ENCODE measurements at regions not wholly inside any gene's neighbourhood (a gene's known extent, or its start where the extent isn't known, plus 50 kb on each side); places are given as distances from the start of the nearest gene placed in this dataset.

DNA sequence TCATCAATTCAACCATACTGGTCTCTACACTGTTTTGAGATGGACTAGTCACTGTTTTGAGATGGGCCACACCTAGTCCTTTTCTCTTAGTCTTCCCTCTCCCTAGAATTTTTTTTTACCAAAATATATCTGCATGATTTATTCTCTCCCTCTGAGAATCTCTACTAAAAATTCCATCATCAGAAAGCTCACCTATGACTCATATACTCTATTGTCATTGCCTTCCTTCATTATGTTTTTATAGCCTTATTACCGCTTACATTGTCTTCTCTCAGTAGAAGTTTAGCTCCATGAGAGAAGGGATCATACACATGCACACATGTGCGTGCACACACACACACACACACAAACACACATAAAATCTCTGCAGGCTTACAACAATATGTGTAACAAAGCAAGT is 303.6 kb downstream of the PCDH10 start:
- in situ Hi-C loops (cut with MboI; ENCODE audit: low pct_unique_long_range_greater_than_20kb, low sequenced_read_pairs): no loop called here
- no peak for DNase-seq

- no peak for DNase-seq
- in situ Hi-C loops (cut with MboI; ENCODE audit: low pct_unique_long_range_greater_than_20kb, low sequenced_read_pairs): no loop called here
Observed at GRCh38 chr4:133450813-133451212, 301.7 kb downstream of the PCDH10 start.

GRCh38 chr4:133440404-133440803 is 291.3 kb downstream of the PCDH10 start:
- no peak for DNase-seq
- in situ Hi-C loops (cut with MboI; ENCODE audit: low pct_unique_long_range_greater_than_20kb, low sequenced_read_pairs): no loop called here

DNA sequence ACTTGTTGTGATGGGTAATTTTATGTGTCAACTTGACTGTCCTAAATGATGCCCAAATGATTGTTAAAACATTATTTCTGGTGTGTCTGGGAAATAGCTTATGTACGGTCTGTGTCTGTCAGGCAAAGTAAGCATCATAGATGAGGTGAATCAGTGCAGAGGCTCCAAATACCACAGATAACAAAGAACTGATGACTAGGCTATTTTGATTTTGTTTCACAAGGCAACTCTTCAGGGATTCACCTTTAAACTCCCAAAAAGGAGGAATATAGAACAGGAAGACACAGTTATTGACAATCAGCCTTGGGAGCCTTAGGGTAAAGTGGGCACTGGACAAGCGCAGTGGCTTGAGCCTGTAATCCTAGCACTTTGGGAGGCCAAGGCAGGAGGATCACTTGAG is 290.7 kb downstream of the PCDH10 start:
- in situ Hi-C loops (cut with MboI; ENCODE audit: low pct_unique_long_range_greater_than_20kb, low sequenced_read_pairs): no loop called here

DNA sequence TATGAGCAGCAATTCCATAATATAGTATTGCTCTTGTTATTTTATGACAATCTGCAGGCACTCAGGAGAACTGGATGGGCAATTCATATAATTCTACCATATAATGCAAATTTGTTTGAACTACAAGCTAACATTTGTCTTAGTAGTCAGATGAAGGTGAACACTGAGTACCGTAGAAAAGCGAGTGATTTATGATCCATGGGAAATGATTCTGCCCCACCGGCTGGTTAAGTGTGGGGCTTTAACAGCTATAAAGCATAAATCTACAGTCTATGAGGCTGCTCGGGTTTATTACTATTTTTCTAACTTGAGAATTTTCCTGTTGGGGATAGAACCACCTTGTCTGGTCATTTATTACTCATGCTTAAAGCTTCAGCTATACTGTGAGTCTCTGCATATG is 275.5 kb downstream of the PCDH10 start:
- in situ Hi-C loops (cut with MboI; ENCODE audit: low pct_unique_long_range_greater_than_20kb, low sequenced_read_pairs): no loop called here
- no peak for DNase-seq

More for the DNA sequence above, 290.7 kb downstream of the PCDH10 start:
- DNase-seq: no peak

DNA sequence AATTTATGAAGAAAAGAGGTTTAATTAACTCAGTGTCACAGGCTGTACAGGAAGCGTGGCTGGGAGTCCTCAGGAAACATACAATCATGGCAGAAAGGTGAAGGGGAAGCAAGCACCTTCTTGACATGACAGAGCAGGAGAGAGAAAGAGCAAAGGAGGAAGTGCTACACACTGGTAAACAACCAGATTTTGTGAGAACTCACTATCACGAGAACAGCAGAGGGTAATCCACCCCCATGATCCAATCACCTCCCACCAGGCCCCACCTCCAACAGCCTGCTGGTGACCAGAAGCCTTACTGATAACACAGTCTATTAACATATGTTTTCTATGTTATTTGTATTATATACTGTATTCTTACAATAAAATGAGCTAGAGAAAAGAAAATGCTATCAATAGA is 254.8 kb downstream of the PCDH10 start:
- DNase-seq: peak; percentile 72
- in situ Hi-C loops (cut with MboI; ENCODE audit: low pct_unique_long_range_greater_than_20kb, low sequenced_read_pairs): no loop called here

DNA sequence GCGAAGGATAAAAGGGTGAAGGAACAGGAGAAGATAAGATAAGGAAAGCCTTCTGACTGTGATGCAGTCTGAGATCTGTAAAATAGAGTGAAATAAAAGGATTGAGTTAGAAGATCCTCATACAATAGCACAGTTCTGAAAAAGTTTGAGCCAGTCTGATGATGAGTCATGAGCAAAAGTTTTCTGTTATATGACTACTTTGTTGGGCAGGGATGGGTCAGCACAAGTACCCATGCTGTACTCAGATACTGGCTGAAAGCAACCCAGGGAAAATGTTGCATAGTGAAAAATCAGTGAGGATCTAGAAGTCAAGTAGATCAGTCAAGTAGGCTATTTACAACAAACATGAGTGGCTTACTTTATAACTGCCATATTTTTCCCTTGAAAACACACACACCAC is 253.5 kb downstream of the PCDH10 start:
- DNase-seq: no peak
- in situ Hi-C loops (cut with MboI; ENCODE audit: low pct_unique_long_range_greater_than_20kb, low sequenced_read_pairs): no loop called here

DNA sequence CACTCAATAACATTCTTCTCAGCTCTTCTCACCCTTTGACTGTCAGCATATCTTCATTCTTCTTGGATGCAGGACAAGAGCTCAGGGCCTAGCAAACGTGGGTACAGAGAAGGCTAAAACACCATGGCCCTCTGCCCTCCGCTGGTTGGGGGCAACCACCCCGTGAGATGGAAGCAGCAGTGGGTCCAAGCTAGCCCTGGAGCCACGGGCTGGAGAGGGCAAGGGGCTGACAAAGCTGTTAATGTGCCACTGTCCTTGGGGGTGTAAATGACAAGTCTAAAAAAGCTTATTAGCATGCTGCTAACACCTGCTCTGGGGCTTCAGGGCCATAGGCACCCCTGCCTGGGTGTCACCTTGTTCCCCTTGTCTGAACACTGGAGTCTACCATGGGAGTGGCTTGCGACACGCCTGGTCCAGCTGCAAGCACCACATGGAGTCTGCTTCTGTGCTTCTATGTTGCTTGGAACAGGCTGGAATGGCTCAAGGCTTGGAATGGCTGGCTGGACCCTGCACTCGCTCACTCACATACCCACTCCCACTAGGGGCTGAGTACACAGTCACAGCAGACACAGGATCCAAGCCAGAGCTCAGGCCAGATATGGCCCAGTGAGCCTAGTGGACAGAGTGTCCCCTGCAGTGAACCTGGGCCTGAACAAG is 246.0 kb downstream of the PCDH10 start:
- in situ Hi-C loops (cut with MboI; ENCODE audit: low pct_unique_long_range_greater_than_20kb, low sequenced_read_pairs): no loop called here
- DNase-seq: no peak

GRCh38 chr4:133390198-133390855 is 241.2 kb downstream of the PCDH10 start:
- DNase-seq: peak; percentile 20
- in situ Hi-C loops (cut with MboI; ENCODE audit: low pct_unique_long_range_greater_than_20kb, low sequenced_read_pairs): no loop called here

GRCh38 chr4:133389029-133389428 is 239.9 kb downstream of the PCDH10 start:
- no peak for DNase-seq
- in situ Hi-C loops (cut with MboI; ENCODE audit: low pct_unique_long_range_greater_than_20kb, low sequenced_read_pairs): no loop called here

DNA sequence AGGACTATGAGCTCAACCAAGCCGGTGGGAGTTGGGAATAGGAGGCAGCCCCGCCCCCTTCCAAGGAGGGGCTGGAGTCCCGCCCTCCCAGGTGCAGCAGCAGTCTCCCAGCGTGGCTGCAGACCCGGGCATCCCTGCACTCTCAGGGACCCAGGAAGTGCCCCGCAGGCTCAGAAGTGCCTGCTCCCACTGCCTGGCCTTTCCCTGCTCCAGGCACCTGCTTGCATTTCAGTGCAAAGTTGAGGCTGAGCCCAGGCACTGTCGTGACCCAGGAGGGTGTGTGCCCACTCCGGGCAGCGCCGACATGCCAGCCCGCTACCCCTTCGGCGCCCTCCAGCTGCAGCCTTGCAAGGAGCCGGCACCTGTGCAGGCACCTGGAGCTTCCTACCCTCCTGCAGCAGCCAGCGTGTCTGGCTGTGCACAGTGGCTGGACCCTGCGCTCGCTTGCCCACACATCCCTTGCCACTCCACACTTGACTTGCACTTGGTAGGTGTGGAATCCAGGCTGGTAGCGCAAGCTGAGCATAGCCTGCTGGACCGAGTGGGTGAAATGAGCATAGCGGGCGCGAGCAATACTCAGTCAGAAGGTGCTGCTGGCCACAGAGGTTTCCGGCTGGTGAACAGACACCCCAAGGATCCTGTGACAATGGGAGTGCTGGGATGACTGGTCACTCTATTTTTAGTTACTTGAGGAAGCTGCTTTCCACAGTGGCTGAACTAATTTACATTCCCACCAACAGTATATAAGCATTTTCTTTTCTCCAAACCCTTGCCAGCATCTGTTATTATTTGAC is 236.3 kb downstream of the PCDH10 start:
- peak; percentile 77 for DNase-seq
- in situ Hi-C loops (cut with MboI; ENCODE audit: low pct_unique_long_range_greater_than_20kb, low sequenced_read_pairs): no loop called here

DNA sequence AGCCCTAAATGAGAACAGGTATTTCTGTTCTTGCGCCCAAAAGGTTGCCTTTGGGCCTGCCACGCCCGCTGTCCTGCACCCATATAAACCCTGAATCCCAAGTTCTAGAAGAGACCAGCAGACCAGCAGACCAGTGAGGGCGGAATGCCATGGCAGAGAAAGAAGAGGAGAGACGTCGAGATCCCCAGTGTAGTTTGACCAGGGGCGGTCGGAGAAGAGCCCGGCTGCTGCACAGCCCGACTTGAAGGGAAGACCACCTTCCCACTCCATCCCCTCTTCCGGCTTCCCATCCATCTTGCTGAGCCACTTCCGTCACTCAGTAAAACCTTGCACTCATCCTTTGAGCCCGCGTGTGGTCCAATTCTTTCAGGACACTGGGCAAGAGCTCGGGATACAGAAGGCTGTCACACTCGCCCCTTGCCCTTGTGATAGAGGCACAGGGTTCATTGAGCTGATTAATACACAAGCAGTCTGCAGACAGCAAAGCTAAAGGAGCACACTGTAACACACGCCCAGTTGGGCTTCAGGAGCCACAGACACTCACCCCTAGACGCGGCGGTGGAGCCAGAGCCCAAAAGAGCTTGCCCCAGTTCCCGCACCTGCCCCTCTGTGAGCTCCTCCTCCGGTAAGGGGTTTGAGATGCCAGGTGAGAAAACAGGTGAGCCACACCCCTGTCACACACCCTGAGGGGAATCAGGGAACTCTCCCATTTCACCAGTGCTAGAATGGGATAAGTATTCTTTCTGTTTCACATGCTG is 230.8 kb downstream of the PCDH10 start:
- no peak for DNase-seq
- in situ Hi-C loops (cut with MboI; ENCODE audit: low pct_unique_long_range_greater_than_20kb, low sequenced_read_pairs): no loop called here

DNA sequence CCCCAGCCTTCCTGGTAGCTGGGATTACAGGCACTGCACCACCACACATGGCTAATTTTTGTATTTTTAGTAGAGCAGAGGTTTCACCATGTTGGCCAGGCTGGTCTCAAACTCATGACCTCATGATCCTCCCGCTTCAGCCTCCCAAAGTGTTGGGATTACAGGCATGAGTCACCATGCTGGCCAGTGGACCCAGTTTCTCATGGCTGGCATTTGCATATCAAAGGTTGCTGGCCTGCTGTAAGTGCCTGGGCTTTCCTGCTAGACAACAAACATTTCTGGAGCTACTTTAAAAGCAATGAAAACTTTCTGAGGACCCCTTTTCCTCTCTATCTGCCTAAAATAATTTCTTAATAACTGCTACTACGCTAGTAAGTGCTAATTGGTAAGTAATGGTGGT is 228.2 kb downstream of the PCDH10 start:
- in situ Hi-C loops (cut with MboI; ENCODE audit: low pct_unique_long_range_greater_than_20kb, low sequenced_read_pairs): no loop called here
- no peak for DNase-seq

- no peak for DNase-seq
- in situ Hi-C loops (cut with MboI; ENCODE audit: low pct_unique_long_range_greater_than_20kb, low sequenced_read_pairs): no loop called here
Observed at GRCh38 chr4:133372699-133373098, 223.6 kb downstream of the PCDH10 start.

DNA sequence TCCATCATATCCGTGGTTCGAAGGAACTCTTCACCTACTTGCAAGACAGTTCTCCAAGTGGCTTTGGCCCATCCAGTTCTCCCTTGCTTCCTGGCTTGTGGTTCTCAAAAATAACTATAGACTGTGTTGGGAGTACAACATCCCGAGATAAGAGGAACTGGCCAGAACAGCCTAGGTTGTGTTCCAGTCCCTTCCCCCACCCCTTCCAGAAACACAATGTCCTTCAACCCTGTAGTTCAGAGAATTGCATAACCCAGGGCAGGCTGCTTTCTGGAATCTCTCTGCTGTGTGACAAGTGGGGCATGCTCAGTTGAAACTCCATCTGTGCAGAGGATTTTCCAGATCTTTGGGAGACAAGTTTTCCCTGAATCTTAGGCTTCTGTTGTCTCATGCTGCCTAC is 206.5 kb downstream of the PCDH10 start:
- in situ Hi-C loops (cut with MboI; ENCODE audit: low pct_unique_long_range_greater_than_20kb, low sequenced_read_pairs): no loop called here
- peak; percentile 78 for DNase-seq

DNA sequence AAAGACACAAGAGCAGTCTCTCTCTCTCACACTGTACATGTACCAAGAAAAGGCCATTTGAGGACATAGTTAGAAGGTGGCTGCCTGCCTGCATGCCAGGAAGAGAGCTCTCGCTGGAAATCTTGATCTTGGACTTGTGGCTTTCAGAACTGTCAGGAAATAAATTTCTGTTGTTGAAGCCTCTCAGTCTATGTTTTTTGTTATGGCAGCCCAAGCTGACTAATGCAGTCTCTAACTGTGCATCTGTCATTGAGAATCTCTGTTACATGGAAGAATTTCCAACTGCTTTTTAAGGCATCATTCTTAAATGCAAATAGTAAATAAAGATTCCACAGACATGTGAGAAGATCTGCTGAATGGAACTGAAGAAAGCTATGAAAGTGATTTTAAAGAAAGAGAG is 198.3 kb downstream of the PCDH10 start:
- in situ Hi-C loops (cut with MboI; ENCODE audit: low pct_unique_long_range_greater_than_20kb, low sequenced_read_pairs): no loop called here
- DNase-seq: peak; percentile 16

DNA sequence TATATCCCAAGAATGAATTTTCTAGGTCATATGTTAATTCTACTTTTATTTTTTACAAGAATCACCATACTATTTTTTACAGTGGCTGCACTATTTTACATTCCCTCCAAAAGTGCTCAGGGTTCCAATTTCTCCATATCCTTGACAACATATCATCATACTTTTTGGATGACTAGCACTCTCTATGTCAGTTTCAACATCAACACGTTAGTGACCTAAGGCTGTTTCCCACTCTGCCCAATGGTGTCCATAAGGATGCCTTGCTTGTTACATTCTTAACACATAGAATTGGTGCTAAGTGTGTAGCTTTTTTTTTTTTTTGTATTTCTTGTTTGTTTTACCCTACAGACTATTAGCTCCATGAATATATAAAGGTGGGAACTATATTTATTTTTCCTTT is 175.4 kb downstream of the PCDH10 start:
- in situ Hi-C loops (cut with MboI; ENCODE audit: low pct_unique_long_range_greater_than_20kb, low sequenced_read_pairs): no loop called here
- DNase-seq: no peak

DNA sequence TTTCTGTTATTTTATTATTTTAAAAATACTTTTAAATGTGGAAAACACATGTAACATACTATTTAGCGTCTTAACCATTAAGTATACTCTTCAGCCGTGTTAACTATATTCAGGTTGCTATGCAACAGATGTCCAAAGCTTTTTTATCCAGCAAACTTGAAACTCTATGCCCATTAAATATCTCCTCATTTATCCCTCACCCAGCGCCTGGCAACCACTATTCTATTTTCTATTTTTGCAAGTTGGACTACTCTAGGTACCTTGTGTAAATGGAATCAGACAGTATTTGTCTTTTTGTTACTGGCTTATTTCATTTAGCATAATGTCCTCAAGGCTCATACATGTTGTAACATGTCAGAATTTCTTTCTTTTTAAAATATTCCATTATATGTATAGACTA is 174.6 kb downstream of the PCDH10 start:
- in situ Hi-C loops (cut with MboI; ENCODE audit: low pct_unique_long_range_greater_than_20kb, low sequenced_read_pairs): no loop called here
- DNase-seq: no peak

DNA sequence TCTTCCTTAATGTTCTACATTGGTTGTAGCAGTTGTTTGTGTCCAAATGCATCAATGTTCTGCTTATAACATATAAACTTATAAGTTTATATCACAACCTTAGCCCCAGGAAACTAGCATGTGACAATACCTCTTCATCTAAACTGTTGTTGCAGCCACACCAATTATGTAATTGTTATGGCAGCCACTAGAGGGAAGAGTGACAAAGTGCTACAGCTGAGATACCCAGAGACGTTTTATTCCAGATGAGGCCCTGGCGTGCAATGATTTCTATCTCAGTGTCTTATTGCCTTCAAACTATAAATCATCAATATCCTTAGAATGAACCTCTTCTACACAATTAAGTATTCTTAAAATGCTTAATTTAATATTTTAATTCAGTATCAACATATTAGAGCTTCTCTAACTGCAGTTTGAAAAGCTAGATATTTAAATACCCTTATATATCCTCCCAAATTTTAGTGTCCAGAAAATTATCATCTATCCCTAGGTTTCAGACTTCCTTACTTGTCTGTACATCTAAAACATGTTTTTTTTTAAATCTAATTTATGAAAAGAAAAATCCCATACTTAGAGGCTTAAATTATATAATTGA is 171.6 kb downstream of the PCDH10 start:
- in situ Hi-C loops (cut with MboI; ENCODE audit: low pct_unique_long_range_greater_than_20kb, low sequenced_read_pairs): no loop called here

More for the DNA sequence above, 171.6 kb downstream of the PCDH10 start:
- DNase-seq: peak; percentile 73

All from KBM-7 (cell line).